ENCODE measurements at regions not wholly inside any gene's neighbourhood (a gene's known extent, or its start where the extent isn't known, plus 50 kb on each side); places are given as distances from the start of the nearest gene placed in this dataset.

DNA sequence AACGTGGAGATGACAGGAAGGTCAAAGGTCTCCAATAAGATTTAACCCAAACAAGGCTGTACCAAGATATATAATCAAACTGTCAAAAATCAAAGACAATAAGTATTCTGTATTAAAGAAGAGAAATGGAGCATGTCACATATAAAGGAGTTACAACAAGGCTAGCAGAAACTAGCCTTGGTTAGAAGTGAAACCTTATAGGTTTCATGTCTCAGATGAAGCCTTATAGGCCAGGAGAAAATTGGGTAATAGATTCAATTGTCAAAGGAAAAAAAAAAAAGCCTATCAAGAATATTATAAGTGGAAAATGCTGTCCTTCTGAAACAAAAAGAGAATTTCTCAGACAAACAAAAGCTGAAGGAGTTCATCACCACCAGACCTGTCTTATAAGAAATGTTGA lies 419.4 kb downstream of the CDH11 start:
- H3K4me1 ChIP-seq (ENCODE audit: insufficient read depth, low read length) = no peaks in the 10 kb centered on the region
- no peak overlapping the region for H3K4me3 Mint-ChIP-seq
- no peaks in the 10 kb centered on the region for H4K20me1 ChIP-seq (ENCODE audit: control insufficient read depth, insufficient read depth, insufficient read length)
- no peaks in the 10 kb centered on the region for H3K9me3 ChIP-seq (ENCODE audit: control insufficient read depth, low read depth, low read length)
- H3K27me3 Mint-ChIP-seq (ENCODE audit: low read depth) = no peaks in the 10 kb centered on the region
- H3K9ac ChIP-seq (ENCODE audit: extremely low read depth, insufficient read length, low read length) = no peak overlapping the region
- H3K4ac ChIP-seq (ENCODE audit: low read depth, low read length) = no peak overlapping the region
- no peaks in the 10 kb centered on the region for H3K79me1 ChIP-seq (ENCODE audit: insufficient read depth, low read depth, low read length, poor library complexity, severe bottlenecking)
- H3K36me3 Mint-ChIP-seq (ENCODE audit: insufficient read depth in 1 of 3, low read depth in 3 of 3) = no peaks in the 10 kb centered on the region
- H3K27me3 ChIP-seq (ENCODE audit: insufficient read depth, low read length) = no peaks in the 10 kb centered on the region
- H3K14ac ChIP-seq (ENCODE audit: insufficient read depth, low read length) = no peak overlapping the region
- H2BK5ac ChIP-seq (ENCODE audit: insufficient read length, low read length) = no peak overlapping the region
- H3K27ac ChIP-seq (ENCODE audit: insufficient read length, low read depth, low read length) = no peak overlapping the region
- no peak overlapping the region for H3T11ph ChIP-seq (ENCODE audit: low read length)
- no peak for DNase-seq
- H3K4me2 ChIP-seq (ENCODE audit: insufficient read depth, insufficient read length, low read length) = no peak overlapping the region
- no peak overlapping the region for H4K91ac ChIP-seq (ENCODE audit: insufficient read length, low read depth, low read length)
- no peaks in the 10 kb centered on the region for H3K23me2 ChIP-seq (ENCODE audit: insufficient read length, low read depth, low read length, poor library complexity, severe bottlenecking)
- no peaks in the 10 kb centered on the region for H3K4me1 Mint-ChIP-seq
- no peak overlapping the region for H2AK5ac ChIP-seq (ENCODE audit: insufficient read length, low read length)
- no CpG with 5 or more reads among the region's 1 CpG for WGBS (ENCODE audit: extremely low coverage, insufficient read length, low lambda C conversion rate)
- H3K27ac Mint-ChIP-seq = no peak overlapping the region
- H4K8ac ChIP-seq (replicated peaks; ENCODE audit: insufficient read length, low read depth, low read length) = no peak overlapping the region
- no peaks in the 10 kb centered on the region for H3K9me3 Mint-ChIP-seq
- no peak overlapping the region for H2AFZ ChIP-seq (ENCODE audit: low read length)
- TF ChIP-seq, protein P1, sequence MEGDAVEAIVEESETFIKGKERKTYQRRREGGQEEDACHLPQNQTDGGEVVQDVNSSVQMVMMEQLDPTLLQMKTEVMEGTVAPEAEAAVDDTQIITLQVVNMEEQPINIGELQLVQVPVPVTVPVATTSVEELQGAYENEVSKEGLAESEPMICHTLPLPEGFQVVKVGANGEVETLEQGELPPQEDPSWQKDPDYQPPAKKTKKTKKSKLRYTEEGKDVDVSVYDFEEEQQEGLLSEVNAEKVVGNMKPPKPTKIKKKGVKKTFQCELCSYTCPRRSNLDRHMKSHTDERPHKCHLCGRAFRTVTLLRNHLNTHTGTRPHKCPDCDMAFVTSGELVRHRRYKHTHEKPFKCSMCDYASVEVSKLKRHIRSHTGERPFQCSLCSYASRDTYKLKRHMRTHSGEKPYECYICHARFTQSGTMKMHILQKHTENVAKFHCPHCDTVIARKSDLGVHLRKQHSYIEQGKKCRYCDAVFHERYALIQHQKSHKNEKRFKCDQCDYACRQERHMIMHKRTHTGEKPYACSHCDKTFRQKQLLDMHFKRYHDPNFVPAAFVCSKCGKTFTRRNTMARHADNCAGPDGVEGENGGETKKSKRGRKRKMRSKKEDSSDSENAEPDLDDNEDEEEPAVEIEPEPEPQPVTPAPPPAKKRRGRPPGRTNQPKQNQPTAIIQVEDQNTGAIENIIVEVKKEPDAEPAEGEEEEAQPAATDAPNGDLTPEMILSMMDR (conservative IDR thresholded peaks at IDR 0.05) = no peak
- no peak overlapping the region for H3K56ac ChIP-seq (ENCODE audit: insufficient read length, low read depth, low read length)
- no peak overlapping the region for H2BK20ac ChIP-seq (ENCODE audit: low read depth, low read length, poor library complexity, severe bottlenecking)
- no peak overlapping the region for H2BK12ac ChIP-seq (ENCODE audit: insufficient read length, low read depth, low read length)
- H3K23ac ChIP-seq (ENCODE audit: insufficient read length, low read depth, low read length) = no peak overlapping the region
- no peak overlapping the region for H3K18ac ChIP-seq (ENCODE audit: insufficient read length, low read depth, low read length)
- no peaks in the 10 kb centered on the region for H3K79me2 ChIP-seq (ENCODE audit: insufficient read depth, low read length)
- H4K5ac ChIP-seq (ENCODE audit: insufficient read length, low read depth, low read length) = no peak overlapping the region
- no peak overlapping the region for H2BK120ac ChIP-seq (ENCODE audit: low read depth, low read length, poor library complexity, severe bottlenecking)
- H2BK15ac ChIP-seq (ENCODE audit: low read depth, low read length) = no peak overlapping the region

Measured in H9 (cell line).